AG04450 (cell line): ENCODE measurements at regions not wholly inside any gene's neighbourhood (a gene's known extent, or its start where the extent isn't known, plus 50 kb on each side); places are given as distances from the start of the nearest gene placed in this dataset.

ENCODE experiments used
- CTCF ChIA-PET: fragments of 300-600, 350-600 bp; formaldehyde crosslinking; extraction: SDS; loops from one replicate; lab custom pipeline; 2022; ENCODE audit warnings: antibody characterized with exemption, inconsistent platforms; lab: Charles Lee
- POLR2A ChIA-PET: fragments of 350-600 bp; formaldehyde crosslinking; extraction: SDS; loops from one replicate; lab custom pipeline; 2021; ENCODE audit warnings: antibody characterized with exemption, inconsistent platforms; lab: Yijun Ruan, JAX
- DNase-seq: peaks from one replicate; pipeline ENCODE4 v3.0.0-alpha.2; 2011; ENCODE audit warnings: low read depth, low spot score
- H3K27ac ChIP-seq: one replicate; pipeline ENCODE4 v1.5.1; 2012; ENCODE audit warnings: low read depth, low read length, control low read depth
- H3K27me3 ChIP-seq: one replicate; pipeline ENCODE4 v1.6.0; 2012; ENCODE audit warnings: low read length; ENCODE audit not compliant: control insufficient read depth, insufficient read depth
- H3K4me3 ChIP-seq: 2 replicates; pipeline ENCODE4 v1.5.1; 2011; ENCODE audit warnings: mild to moderate bottlenecking, low read depth, low read length, control low read depth
- H3K9me3 ChIP-seq: 2 replicates; pipeline ENCODE4 v1.5.1; 2012; ENCODE audit warnings: low read length; ENCODE audit not compliant: control insufficient read depth, insufficient read depth
- TF ChIP-seq, protein P1 (sequence below): IDR thresholded peaks from 2 replicates; pipeline ENCODE4 v1.5.1; 2011; ENCODE audit warnings: low read depth, low read length, control low read depth, inconsistent platforms

DNA sequence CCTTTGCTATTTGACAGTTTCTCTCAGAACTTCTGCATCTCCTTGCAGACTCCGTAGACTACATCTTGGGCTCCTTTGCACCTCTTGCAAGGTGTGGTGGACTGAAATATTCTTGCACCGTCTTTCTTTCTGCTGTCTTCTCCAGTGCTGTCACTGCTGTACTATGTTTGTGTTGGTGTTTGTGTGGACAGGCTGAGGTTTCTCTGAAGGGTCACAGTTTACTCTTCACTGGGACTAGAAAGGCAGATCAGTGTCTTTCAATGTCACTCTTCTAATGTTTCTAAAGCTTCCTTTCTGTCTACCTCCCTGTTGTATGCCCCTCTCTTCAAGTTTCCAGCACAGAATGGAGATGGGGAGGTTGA, 410.0 kb upstream of the CD180 start:
- Histone ChIP-seq H3K4me3 (no peak overlapping the region), H3K9me3 (no peaks in the 10 kb centered on the region), H3K27me3 (no peaks in the 10 kb centered on the region), H3K27ac (no peak overlapping the region)
- TF ChIP-seq, protein P1, sequence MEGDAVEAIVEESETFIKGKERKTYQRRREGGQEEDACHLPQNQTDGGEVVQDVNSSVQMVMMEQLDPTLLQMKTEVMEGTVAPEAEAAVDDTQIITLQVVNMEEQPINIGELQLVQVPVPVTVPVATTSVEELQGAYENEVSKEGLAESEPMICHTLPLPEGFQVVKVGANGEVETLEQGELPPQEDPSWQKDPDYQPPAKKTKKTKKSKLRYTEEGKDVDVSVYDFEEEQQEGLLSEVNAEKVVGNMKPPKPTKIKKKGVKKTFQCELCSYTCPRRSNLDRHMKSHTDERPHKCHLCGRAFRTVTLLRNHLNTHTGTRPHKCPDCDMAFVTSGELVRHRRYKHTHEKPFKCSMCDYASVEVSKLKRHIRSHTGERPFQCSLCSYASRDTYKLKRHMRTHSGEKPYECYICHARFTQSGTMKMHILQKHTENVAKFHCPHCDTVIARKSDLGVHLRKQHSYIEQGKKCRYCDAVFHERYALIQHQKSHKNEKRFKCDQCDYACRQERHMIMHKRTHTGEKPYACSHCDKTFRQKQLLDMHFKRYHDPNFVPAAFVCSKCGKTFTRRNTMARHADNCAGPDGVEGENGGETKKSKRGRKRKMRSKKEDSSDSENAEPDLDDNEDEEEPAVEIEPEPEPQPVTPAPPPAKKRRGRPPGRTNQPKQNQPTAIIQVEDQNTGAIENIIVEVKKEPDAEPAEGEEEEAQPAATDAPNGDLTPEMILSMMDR: no peak
- CTCF ChIA-PET: no interaction called here
- POLR2A ChIA-PET: no interaction called here
- no peak for DNase-seq

DNA sequence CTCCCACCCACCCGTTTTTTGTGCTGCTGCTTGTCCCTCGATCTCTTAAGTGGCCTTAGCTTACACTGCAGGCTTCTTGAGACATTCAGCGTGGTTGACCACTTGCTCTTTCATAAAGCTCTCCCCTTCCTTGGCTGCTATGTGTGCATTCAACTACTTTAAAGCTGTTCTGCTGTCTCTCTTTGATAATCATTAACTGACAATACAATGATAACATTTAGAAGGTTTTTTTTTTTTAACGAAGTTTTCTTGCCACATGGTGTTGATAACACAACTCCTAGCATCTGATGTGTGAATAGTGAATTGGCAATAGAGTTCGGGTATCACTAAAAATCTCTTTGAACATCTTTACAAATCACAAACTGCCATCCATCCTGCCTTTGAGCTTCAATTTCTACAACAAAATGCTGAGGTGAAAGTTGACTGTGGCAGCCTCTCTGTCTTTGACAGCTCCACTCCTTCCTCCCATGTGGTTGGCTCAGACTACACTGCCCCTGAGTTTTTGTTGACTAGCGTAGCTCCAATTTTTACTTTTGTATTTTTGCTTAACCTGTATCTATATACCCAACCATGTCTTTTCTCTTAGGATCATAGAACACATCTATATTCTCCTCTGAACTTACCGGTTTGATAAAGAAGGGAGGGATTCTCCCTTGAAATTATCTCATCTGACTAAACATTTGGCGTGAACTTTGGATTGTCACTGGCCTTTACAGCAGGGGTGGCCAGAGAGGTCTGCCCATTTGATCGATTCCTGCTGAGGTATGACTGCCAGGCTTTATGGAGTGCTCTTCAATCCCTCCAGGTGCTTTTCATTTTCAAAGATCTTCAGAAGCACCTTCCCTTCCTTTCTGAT, 409.4 kb upstream of the CD180 start:
- TF ChIP-seq, protein P1: no peak
- no peak overlapping the region for H3K4me3 ChIP-seq
- no peaks in the 10 kb centered on the region for H3K9me3 ChIP-seq
- ChIA-PET POLR2A (no interaction called here), CTCF (no interaction called here)
- no peaks in the 10 kb centered on the region for H3K27me3 ChIP-seq
- no peak overlapping the region for H3K27ac ChIP-seq
- no peak for DNase-seq

DNA sequence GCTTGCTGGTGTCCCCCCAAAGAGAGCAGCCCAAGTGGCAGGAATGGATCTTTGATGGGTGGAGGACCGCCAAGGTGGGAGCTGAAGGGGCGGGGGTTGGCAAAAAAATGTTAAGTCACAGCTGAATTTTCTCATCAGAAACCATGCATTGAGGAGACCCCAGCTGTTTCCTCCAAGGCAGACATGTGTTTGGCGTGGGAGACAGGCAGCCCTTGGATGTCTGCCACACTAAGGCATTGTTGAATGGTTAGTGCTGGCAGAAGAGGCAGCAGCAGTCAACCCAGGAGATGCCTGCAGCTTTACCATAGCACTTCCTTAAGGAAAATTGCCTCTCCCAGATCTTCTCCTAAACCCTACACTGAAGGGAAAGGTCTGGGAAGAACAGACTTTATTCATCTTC, 394.9 kb upstream of the CD180 start:
- Histone ChIP-seq H3K4me3 (no peak overlapping the region), H3K9me3 (no peaks in the 10 kb centered on the region), H3K27ac (no peak overlapping the region), H3K27me3 (no peaks in the 10 kb centered on the region)
- ChIA-PET CTCF (interaction anchor here (0.8 kb wide), 1 partner anchor 345 kb away, joined by 3 read pairs; no protein-coding TSS in a partner anchor), POLR2A (no interaction called here)
- TF ChIP-seq, protein P1: no peak
- no peak for DNase-seq

DNA sequence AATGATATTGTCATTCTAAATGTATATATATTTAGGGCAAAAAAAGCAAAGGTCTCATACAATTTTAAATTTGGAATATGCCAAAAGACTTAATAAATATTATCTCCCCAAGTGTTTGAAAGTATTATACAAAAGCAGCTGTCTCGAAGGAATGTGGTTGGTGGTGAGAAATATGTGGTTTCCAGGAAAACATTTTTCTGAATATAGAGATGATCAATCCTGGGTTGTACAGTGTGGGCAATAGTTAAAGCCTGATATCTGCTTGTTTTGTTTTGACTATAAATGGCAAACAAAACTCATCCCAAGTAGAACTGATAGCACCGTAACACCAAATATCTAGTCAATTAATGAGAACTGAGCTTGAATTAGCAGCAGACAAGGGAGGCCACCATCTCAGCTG, 391.8 kb upstream of the CD180 start:
- Histone ChIP-seq H3K4me3 (no peak overlapping the region), H3K27me3 (no peaks in the 10 kb centered on the region), H3K27ac (no peak overlapping the region), H3K9me3 (no peaks in the 10 kb centered on the region)
- DNase-seq: no peak
- CTCF ChIA-PET: no interaction called here
- TF ChIP-seq, protein P1: no peak
- POLR2A ChIA-PET: no interaction called here

DNA sequence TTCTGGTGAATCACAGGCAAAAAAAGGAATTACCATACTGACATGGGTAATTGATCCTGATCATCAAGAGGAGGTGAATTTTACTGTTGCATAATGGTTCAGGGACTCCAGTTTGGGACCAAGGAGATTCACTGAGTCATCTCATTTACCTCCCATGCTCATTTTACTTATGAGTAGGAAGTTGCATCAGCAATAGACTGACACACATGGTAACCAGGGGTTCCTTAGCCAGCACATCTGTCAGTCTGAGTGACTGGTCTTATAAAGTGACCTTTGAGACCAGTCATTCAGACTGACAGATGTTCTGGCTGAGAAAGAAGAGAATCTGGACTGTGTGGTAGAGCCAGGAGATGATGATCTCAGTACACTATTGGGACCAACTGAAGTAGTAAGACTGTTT, 384.6 kb upstream of the CD180 start:
- TF ChIP-seq, protein P1: no peak
- ChIA-PET CTCF (no interaction called here), POLR2A (no interaction called here)
- no peak for DNase-seq
- H3K9me3 ChIP-seq: no peaks in the 10 kb centered on the region
- H3K27ac ChIP-seq: no peak overlapping the region
- H3K4me3 ChIP-seq: no peak overlapping the region
- H3K27me3 ChIP-seq: no peaks in the 10 kb centered on the region
